Activated CD4-positive, alpha-beta T cell treated with anti-CD3 and anti-CD28 coated beads for 36 hours (primary cell): ENCODE measurements at regions not wholly inside any gene's neighbourhood (a gene's known extent, or its start where the extent isn't known, plus 50 kb on each side); places are given as distances from the start of the nearest gene placed in this dataset.

ENCODE experiments used
- ATAC-seq: fragments of 200-7000 bp; cut with Tn5 transposase; one replicate; pipeline ENCODE4 v1.10.0; 2021; ENCODE audit warnings: mild to moderate bottlenecking, moderate library complexity
- CTCF ChIA-PET: fragments of 350-600 bp; sonication (Branson Sonifier 250); formaldehyde crosslinking; loops from one replicate; lab custom pipeline; 2021; ENCODE audit warnings: antibody characterized with exemption; lab: Charles Lee
- POLR2A ChIA-PET: fragments of 350-600 bp; sonication (Branson Sonifier 250); formaldehyde crosslinking; loops from one replicate; lab custom pipeline; 2021; ENCODE audit warnings: antibody characterized with exemption, inconsistent platforms; lab: Charles Lee
- DNase-seq: peaks from one replicate; pipeline ENCODE4 v3.0.0-alpha.2; 2020
- H3K27ac Mint-ChIP-seq: one replicate; pipeline ENCODE4 v1.8.0; 2021; ENCODE audit warnings: mixed read lengths
- H3K27me3 Mint-ChIP-seq: one replicate; pipeline ENCODE4 v1.8.0; 2021; ENCODE audit warnings: mixed read lengths
- H3K36me3 Mint-ChIP-seq: one replicate; pipeline ENCODE4 v1.8.0; 2021; ENCODE audit warnings: low read depth, mixed read lengths
- H3K4me1 Mint-ChIP-seq: one replicate; pipeline ENCODE4 v1.8.0; 2021; ENCODE audit warnings: mixed read lengths
- H3K4me3 Mint-ChIP-seq: one replicate; pipeline ENCODE4 v1.8.0; 2021; ENCODE audit warnings: mild to moderate bottlenecking, moderate library complexity, mixed read lengths
- H3K9me3 Mint-ChIP-seq: one replicate; pipeline ENCODE4 v1.8.0; 2021; ENCODE audit warnings: low read depth, mixed read lengths
- intact Hi-C, 2 experiments: fragments of 100-400 bp; cut with DNase I in 1 of 2; cut with micrococcal nuclease in 1 of 2; formaldehyde crosslinking; loops; one replicate each; pipeline versions ENCODE4 v1.14.2 to v1.15.1; 2022 to 2024; cut with DNase I, micrococcal nuclease

- no peak overlapping the region for H3K4me3 Mint-ChIP-seq
- POLR2A ChIA-PET = no interaction called here
- CTCF ChIA-PET = interaction anchor here (0.8 to 1.5 kb wide), 3 partner anchors 40 to 370 kb away, joined by 3 to 4 read pairs (median 4); no protein-coding TSS in a partner anchor
- DNase-seq (no peak), ATAC-seq (no peak)
- intact Hi-C loops = no loop called here
- no peak overlapping the region for H3K27ac Mint-ChIP-seq
- no peaks in the 10 kb centered on the region for H3K27me3 Mint-ChIP-seq
- no peaks in the 10 kb centered on the region for H3K9me3 Mint-ChIP-seq
- no peaks in the 10 kb centered on the region for H3K36me3 Mint-ChIP-seq
- H3K4me1 Mint-ChIP-seq = peaks cover 10% of the 10 kb centered on the region
Measured at GRCh38 chr12:92614502-92614901, 88.3 kb upstream of the PLEKHG7 start.

DNA sequence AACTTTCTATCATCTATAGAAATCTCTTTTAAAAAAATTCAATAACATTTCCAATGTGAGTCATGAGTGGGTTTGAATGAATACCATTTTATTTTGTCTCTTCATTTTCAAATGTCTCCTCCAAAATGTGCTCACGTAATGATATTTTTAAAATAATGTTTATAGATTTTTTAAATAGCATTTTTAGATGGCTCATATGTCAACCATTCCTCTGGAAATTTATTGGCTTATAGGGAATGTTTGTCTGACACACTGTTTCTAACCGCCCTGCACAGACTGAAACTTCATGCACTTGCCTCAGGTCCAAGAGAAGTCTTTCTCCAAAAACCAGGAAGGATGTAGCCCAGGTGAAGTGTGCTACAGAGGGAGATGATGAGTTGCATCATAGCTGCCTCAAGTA, 88.8 kb upstream of the PLEKHG7 start:
- DNase-seq (no peak), ATAC-seq (no peak)
- no peaks in the 10 kb centered on the region for H3K27me3 Mint-ChIP-seq
- no peak overlapping the region for H3K4me3 Mint-ChIP-seq
- no peaks in the 10 kb centered on the region for H3K36me3 Mint-ChIP-seq
- intact Hi-C loops = no loop called here
- no peak overlapping the region for H3K27ac Mint-ChIP-seq
- H3K4me1 Mint-ChIP-seq = peaks cover 10% of the 10 kb centered on the region
- POLR2A ChIA-PET = no interaction called here
- CTCF ChIA-PET = interaction anchor here (0.8 to 1.2 kb wide), 2 partner anchors 45 to 370 kb away, joined by 3 to 4 read pairs; no protein-coding TSS in a partner anchor
- no peaks in the 10 kb centered on the region for H3K9me3 Mint-ChIP-seq

- DNase-seq (no peak), ATAC-seq (peak; percentile 84)
- H3K4me1 Mint-ChIP-seq = peaks cover 21% of the 10 kb centered on the region
- intact Hi-C loops = no loop called here
- CTCF ChIA-PET = interaction anchor here (0.6 kb wide), 1 partner anchor 39 kb away, joined by 3 read pairs; no protein-coding TSS in a partner anchor
- POLR2A ChIA-PET = interaction anchor here (0.6 to 0.7 kb wide), 2 partner anchors 14 to 1760 kb away, joined by 3 to 4 read pairs; no protein-coding TSS in a partner anchor
- no peaks in the 10 kb centered on the region for H3K36me3 Mint-ChIP-seq
- no peaks in the 10 kb centered on the region for H3K27me3 Mint-ChIP-seq
- no peak overlapping the region for H3K4me3 Mint-ChIP-seq
- no peak overlapping the region for H3K27ac Mint-ChIP-seq
- no peaks in the 10 kb centered on the region for H3K9me3 Mint-ChIP-seq
Measured at GRCh38 chr12:92612611-92613010, 90.2 kb upstream of the PLEKHG7 start.

GRCh38 chr12:92608151-92609091, 94.4 kb upstream of the PLEKHG7 start:
- POLR2A ChIA-PET = no interaction called here
- H3K4me3 Mint-ChIP-seq = peak overlapping the region; percentile 5
- intact Hi-C loops = loop anchor here (5.0 to 10.0 kb wide), 2 partner anchors 36 to 806 kb away; no protein-coding TSS in a partner anchor

DNA sequence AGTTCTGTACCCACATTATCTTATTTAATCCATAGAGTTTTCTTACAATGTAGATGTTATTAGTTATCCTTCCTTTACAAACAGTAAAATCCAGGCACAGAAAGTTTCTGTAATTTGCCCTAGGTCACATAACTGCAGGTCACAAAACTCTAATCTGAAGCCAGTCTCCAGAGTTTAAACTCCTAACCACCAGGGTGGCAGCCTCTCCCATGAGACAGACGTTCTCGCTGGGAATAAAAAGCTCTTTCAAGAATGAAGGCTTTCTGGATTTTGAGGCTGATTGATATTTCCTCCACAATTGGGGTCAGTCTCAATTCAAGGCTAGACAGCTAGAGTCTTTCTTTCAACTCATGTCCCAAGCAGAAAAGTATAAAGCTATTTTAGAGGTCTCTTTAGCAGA, 95.8 kb upstream of the PLEKHG7 start:
- Mint-ChIP-seq H3K4me1 (peaks cover 36% of the 10 kb centered on the region), H3K4me3 (no peak overlapping the region), H3K36me3 (peaks cover 1% of the 10 kb centered on the region), H3K27me3 (no peaks in the 10 kb centered on the region), H3K9me3 (peaks cover 8% of the 10 kb centered on the region), H3K27ac (no peak overlapping the region)
- ATAC-seq = no peak
- intact Hi-C loops = loop anchor here (5.0 to 10.0 kb wide), 2 partner anchors 35 to 808 kb away; no protein-coding TSS in a partner anchor
- POLR2A ChIA-PET = no interaction called here
- DNase-seq = no peak
- CTCF ChIA-PET = interaction anchor here (1.2 to 1.9 kb wide), 2 partner anchors 104 to 209 kb away, joined by 3 to 4 read pairs; no protein-coding TSS in a partner anchor

More at GRCh38 chr12:92608151-92609091, 94.4 kb upstream of the PLEKHG7 start:
- Mint-ChIP-seq H3K9me3 (peaks cover under 1% of the 10 kb centered on the region), H3K27ac (peak overlapping the region; percentile 58), H3K27me3 (no peaks in the 10 kb centered on the region), H3K4me1 (peaks cover 30% of the 10 kb centered on the region), H3K36me3 (no peaks in the 10 kb centered on the region)
- ATAC-seq (no peak), DNase-seq (no peak)
- CTCF ChIA-PET = interaction anchor here (0.6 to 1.9 kb wide), 11 partner anchors 10 to 390 kb away, joined by 3 to 6 read pairs (median 3); no protein-coding TSS in a partner anchor

DNA sequence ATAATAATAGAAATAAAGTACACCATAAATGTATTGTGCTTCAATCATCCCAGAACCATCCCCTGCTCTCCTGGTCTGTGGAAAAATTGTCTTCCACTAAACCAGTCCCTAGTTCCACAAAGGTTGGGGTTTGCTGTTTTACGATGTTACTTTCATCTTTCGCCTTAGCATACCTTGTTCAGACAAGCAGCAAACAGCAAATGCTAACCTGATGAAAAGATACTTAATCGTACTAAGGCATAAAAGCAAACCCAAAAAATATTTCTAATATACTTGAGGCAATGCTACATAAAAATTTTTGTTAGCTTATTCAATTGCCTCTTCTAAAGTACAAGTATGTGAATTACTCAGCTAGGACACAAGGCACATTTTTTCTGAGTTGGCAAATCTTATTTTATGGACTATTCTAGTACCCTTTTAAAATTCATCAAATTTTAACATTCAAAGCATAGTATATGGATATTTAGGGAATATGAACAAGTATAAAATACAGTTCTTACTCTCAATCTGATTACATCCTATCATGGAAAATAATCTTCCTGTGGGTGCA, 97.1 kb upstream of the PLEKHG7 start:
- CTCF ChIA-PET = interaction anchor here (0.6 to 0.7 kb wide), 2 partner anchors 36 to 487 kb away, joined by 3 to 4 read pairs; no protein-coding TSS in a partner anchor
- peaks cover 11% of the 10 kb centered on the region for H3K36me3 Mint-ChIP-seq
- DNase-seq (no peak), ATAC-seq (no peak)
- H3K27ac Mint-ChIP-seq = no peak overlapping the region
- no peaks in the 10 kb centered on the region for H3K27me3 Mint-ChIP-seq
- peaks cover 41% of the 10 kb centered on the region for H3K4me1 Mint-ChIP-seq
- H3K4me3 Mint-ChIP-seq = no peak overlapping the region
- intact Hi-C loops = loop anchor here (5.0 to 10.0 kb wide), 2 partner anchors 33 to 809 kb away; no protein-coding TSS in a partner anchor
- POLR2A ChIA-PET = no interaction called here
- peaks cover 16% of the 10 kb centered on the region for H3K9me3 Mint-ChIP-seq

GRCh38 chr12:92604786-92605185, 98.0 kb upstream of the PLEKHG7 start:
- ATAC-seq = no peak
- no peak overlapping the region for H3K4me3 Mint-ChIP-seq
- H3K9me3 Mint-ChIP-seq = peaks cover 23% of the 10 kb centered on the region
- peak overlapping the region; percentile 55 for H3K27ac Mint-ChIP-seq
- ChIA-PET CTCF (interaction anchor here (0.6 kb wide), 1 partner anchor 486 kb away, joined by 3 read pairs; no protein-coding TSS in a partner anchor), POLR2A (interaction anchor here (0.7 to 0.8 kb wide), 3 partner anchors 99 to 459 kb away, joined by 3 to 5 read pairs (median 3); partner anchors contain the start of gene BTG1)
- no peaks in the 10 kb centered on the region for H3K27me3 Mint-ChIP-seq
- DNase-seq = no peak
- intact Hi-C loops = loop anchor here (1.0 to 10.0 kb wide), 3 partner anchors 10 to 810 kb away; no protein-coding TSS in a partner anchor
- peaks cover 41% of the 10 kb centered on the region for H3K4me1 Mint-ChIP-seq
- peaks cover 17% of the 10 kb centered on the region for H3K36me3 Mint-ChIP-seq

DNA sequence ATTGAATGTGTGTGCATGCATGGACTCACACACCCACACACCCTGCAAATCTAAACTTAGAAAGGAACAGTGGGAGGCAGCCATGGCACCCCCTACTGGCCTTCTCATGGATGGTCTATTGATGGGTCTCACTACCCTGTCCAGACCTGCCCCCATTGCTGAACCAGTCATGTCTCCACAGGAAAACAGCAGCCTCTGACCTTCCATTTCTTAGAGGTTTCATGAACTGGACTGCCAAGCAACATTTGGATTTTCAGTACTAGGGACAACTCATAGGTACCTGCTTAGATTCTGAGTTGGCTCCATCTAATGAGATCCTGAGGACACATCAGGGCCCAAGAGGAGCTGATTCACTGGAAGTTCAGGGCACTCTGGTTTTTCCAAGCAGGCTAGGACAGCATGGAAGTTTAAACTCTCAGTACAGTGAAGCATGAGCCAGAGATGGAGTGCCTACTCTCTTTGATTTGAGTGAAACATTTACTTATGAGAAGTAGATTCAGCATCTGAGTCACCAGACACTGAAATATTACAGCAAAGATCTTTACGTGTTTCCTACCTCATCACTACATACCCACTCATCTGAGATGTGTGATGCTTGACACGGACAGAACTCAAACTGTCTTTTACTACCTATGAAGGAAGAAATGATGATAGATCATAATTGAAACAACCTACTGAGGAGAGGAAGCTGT, 98.9 kb upstream of the PLEKHG7 start:
- intact Hi-C loops = loop anchor here in 1 of 2 experiments (1.0 to 10.0 kb wide), 2 partner anchors 10 to 811 kb away; no protein-coding TSS in a partner anchor
- DNase-seq (peak; percentile 28), ATAC-seq (peak; percentile 95)
- POLR2A ChIA-PET = interaction anchor here (0.7 to 0.8 kb wide), 2 partner anchors 103 to 458 kb away, joined by 3 to 5 read pairs; partner anchors contain the start of gene BTG1
- H3K9me3 Mint-ChIP-seq = peaks cover 31% of the 10 kb centered on the region
- no peaks in the 10 kb centered on the region for H3K27me3 Mint-ChIP-seq
- no peak overlapping the region for H3K4me3 Mint-ChIP-seq
- H3K4me1 Mint-ChIP-seq = peaks cover 45% of the 10 kb centered on the region
- peak overlapping the region; percentile 91 for H3K27ac Mint-ChIP-seq
- H3K36me3 Mint-ChIP-seq = peaks cover 26% of the 10 kb centered on the region
- CTCF ChIA-PET = no interaction called here

- Mint-ChIP-seq H3K9me3 (peaks cover 35% of the 10 kb centered on the region), H3K27me3 (no peaks in the 10 kb centered on the region), H3K27ac (peak overlapping the region; percentile 91), H3K4me1 (peaks cover 44% of the 10 kb centered on the region), H3K4me3 (no peak overlapping the region), H3K36me3 (peaks cover 31% of the 10 kb centered on the region)
- no peak for DNase-seq
- POLR2A ChIA-PET = no interaction called here
- CTCF ChIA-PET = interaction anchor here (1.1 kb wide), 1 partner anchor 9 kb away, joined by 3 read pairs; no protein-coding TSS in a partner anchor
- ATAC-seq = no peak
- intact Hi-C loops = loop anchor here in 1 of 2 experiments (10.0 kb wide), 1 partner anchor 812 kb away; no protein-coding TSS in a partner anchor
Measured at GRCh38 chr12:92602930-92603623, 99.7 kb upstream of the PLEKHG7 start.

DNA sequence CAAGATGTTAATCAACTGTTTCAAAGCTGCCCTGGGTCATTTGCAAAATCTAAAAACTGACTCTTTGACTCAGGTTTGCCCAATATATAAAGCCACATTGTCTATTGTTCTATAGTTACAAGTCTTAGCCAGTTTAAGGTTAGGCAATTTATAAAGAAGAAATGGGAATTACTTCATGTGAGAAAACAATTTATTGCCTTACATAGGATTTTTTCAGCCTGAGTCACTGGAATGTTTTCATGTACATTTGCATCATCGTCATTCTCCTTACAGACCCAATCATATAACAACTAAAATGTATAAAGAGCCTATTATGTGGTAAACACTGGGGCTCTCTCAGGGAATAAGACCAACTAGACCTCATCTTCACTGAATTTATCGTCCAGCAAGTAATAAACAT, 100.3 kb upstream of the PLEKHG7 start:
- CTCF ChIA-PET = interaction anchor here (1.1 kb wide), 1 partner anchor 8 kb away, joined by 3 read pairs; no protein-coding TSS in a partner anchor
- peaks cover 47% of the 10 kb centered on the region for H3K4me1 Mint-ChIP-seq
- ATAC-seq (no peak), DNase-seq (no peak)
- intact Hi-C loops = loop anchor here in 1 of 2 experiments (10.0 kb wide), 1 partner anchor 812 kb away; no protein-coding TSS in a partner anchor
- H3K36me3 Mint-ChIP-seq = peaks cover 31% of the 10 kb centered on the region
- POLR2A ChIA-PET = no interaction called here
- peak overlapping the region; percentile 87 for H3K27ac Mint-ChIP-seq
- peaks cover 35% of the 10 kb centered on the region for H3K9me3 Mint-ChIP-seq
- no peaks in the 10 kb centered on the region for H3K27me3 Mint-ChIP-seq
- H3K4me3 Mint-ChIP-seq = no peak overlapping the region
